ENCODE measurements at regions not wholly inside any gene's neighbourhood (a gene's known extent, or its start where the extent isn't known, plus 50 kb on each side); places are given as distances from the start of the nearest gene placed in this dataset.

DNA sequence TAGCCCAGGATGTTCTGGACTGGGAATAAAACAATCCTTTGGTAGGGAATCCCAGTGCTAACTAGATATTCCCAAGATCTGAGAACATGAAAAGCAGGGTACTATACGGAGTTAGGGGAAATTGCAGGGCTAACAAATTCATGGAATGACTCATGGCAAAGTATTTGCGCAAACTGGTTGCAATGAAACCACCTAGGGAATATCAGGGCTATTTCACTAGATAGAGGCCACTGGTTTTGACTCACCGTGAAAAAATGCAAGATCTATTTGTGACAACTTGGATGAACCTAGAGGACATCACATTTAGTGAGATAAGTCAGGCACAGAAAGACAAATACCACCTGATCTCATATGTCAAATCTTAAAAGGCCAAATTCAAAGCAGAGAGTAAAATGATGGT is 233.3 kb downstream of the MBD2 start:
- DNase-seq: no peak
- Histone ChIP-seq H3K9me3 (no peaks in the 10 kb centered on the region), H3K36me3 (no peaks in the 10 kb centered on the region), H3K27ac (no peak overlapping the region), H3K4me1 (no peaks in the 10 kb centered on the region), H3K27me3 (replicated peaks in 1 of 7) (no peaks in the 10 kb centered on the region), H3K4me3 (no peak overlapping the region)
- no peak for TF ChIP-seq POLR2A (IDR thresholded peaks at IDR 0.05)
- TF ChIP-seq POLR2AphosphoS5 (IDR thresholded peaks at IDR 0.05): no peak
- TF ChIP-seq CTCF (IDR thresholded peaks at IDR 0.05 in 8 of 11, conservative IDR thresholded peaks at IDR 0.05 in 3 of 11): no peak
- 81 to 90% (median 86%) methylated on average over 3 of the region's 3 CpGs for WGBS, 5 donors
- intact Hi-C loops (cut with DNase I; ENCODE audit: low total_unique reads): no loop called here

DNA sequence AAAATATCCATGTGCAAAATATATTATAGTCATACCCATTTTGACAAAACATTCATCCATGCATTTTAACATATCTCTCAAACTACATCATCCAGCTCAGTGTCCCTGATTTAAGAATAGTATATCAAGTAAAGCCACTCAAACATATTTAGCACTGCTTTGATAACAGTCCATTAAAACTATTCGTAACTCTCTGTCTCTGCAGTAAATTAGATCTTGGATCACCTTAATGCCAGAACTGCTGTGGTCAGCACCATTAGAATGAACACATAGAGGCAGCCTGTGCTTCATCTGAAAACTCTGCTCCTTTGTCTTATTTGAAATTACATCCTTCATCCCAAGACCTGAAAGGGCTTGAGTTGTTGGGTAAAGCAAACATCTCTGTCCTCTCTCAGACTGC is 234.0 kb downstream of the MBD2 start:
- Histone ChIP-seq H3K27me3 (replicated peaks in 1 of 7) (no peaks in the 10 kb centered on the region), H3K4me3 (no peak overlapping the region), H3K36me3 (no peaks in the 10 kb centered on the region), H3K4me1 (no peaks in the 10 kb centered on the region), H3K27ac (no peak overlapping the region), H3K9me3 (no peaks in the 10 kb centered on the region)
- intact Hi-C loops (cut with DNase I; ENCODE audit: low total_unique reads): no loop called here
- TF ChIP-seq POLR2A (IDR thresholded peaks at IDR 0.05) (no peak), CTCF (IDR thresholded peaks at IDR 0.05 in 8 of 11, conservative IDR thresholded peaks at IDR 0.05 in 3 of 11) (no peak), POLR2AphosphoS5 (IDR thresholded peaks at IDR 0.05) (no peak)
- no peak for DNase-seq
- 82 to 97% (median 89%) methylated on average over 1 of the region's 1 CpG for WGBS, 5 donors

DNA sequence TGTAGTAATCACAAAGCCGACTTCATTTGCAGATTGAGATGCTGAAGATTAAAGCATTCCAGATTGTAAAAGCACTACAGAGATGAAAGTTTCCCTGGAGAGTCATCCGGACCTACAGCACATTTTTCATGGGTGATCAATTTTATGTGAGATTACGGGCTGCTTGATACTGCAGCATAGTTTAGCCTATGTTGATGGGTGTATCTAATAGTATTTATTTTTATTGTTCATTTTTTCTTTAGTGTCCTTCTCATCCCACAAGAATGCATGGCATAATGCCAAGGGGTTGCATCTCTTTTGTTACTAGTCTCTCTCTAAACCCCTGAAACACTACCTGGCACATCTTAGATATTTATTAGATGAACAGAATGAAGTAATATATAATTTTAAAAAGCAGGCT is 240.4 kb downstream of the MBD2 start:
- 69 to 90% (median 84%) methylated on average over 3 of the region's 3 CpGs for WGBS, 5 donors
- peaks cover 0 to 13% (median 7%) of the 10 kb centered on the region in 8 donors for H3K9me3 ChIP-seq
- H3K4me1 ChIP-seq: no peaks in the 10 kb centered on the region
- H3K36me3 ChIP-seq: no peaks in the 10 kb centered on the region
- TF ChIP-seq CTCF (IDR thresholded peaks at IDR 0.05 in 8 of 11, conservative IDR thresholded peaks at IDR 0.05 in 3 of 11) (no peak), POLR2A (IDR thresholded peaks at IDR 0.05) (no peak), POLR2AphosphoS5 (IDR thresholded peaks at IDR 0.05) (no peak)
- no peak overlapping the region for H3K27ac ChIP-seq
- intact Hi-C loops (cut with DNase I; ENCODE audit: low total_unique reads): no loop called here
- H3K4me3 ChIP-seq: no peak overlapping the region
- H3K27me3 ChIP-seq (replicated peaks in 1 of 7): no peaks in the 10 kb centered on the region
- DNase-seq: no peak

- DNase-seq: no peak
- H3K4me1 ChIP-seq: no peaks in the 10 kb centered on the region
- 38 to 95% (median 71%) methylated on average over 1 of the region's 1 CpG for WGBS, 5 donors
- H3K27ac ChIP-seq: no peak overlapping the region
- no peaks in the 10 kb centered on the region for H3K36me3 ChIP-seq
- no peaks in the 10 kb centered on the region for H3K27me3 ChIP-seq (replicated peaks in 1 of 7)
- no peak for TF ChIP-seq POLR2AphosphoS5 (IDR thresholded peaks at IDR 0.05)
- no peak for TF ChIP-seq POLR2A (IDR thresholded peaks at IDR 0.05)
- no peak for TF ChIP-seq CTCF (IDR thresholded peaks at IDR 0.05 in 8 of 11, conservative IDR thresholded peaks at IDR 0.05 in 3 of 11)
- H3K9me3 ChIP-seq: peaks cover 0 to 65% (median 37%) of the 10 kb centered on the region in 8 donors
- intact Hi-C loops (cut with DNase I; ENCODE audit: low total_unique reads): no loop called here
- no peak overlapping the region for H3K4me3 ChIP-seq
Observed at GRCh38 chr18:53971331-53971730, 253.1 kb downstream of the MBD2 start.

Data from spleen (tissue), 11 donors.